MCF 10A (cell line): ENCODE measurements at regions not wholly inside any gene's neighbourhood (a gene's known extent, or its start where the extent isn't known, plus 50 kb on each side); places are given as distances from the start of the nearest gene placed in this dataset.

Experiments used
- BruUV-seq: library from RNA; stranded (reverse); fragments of 400-500 nt; replicated peaks from 2 replicates; lab custom pipeline; 2021; lab: Mats Ljungman, UMichigan
- CTCF ChIA-PET: fragments of 300-600 bp; sonication (Branson Sonifier 250); formaldehyde crosslinking; extraction: SDS; loops from one replicate; lab custom pipeline; 2021; ENCODE audit warnings: antibody characterized with exemption, inconsistent platforms; lab: Yijun Ruan, JAX
- POLR2A ChIA-PET: fragments of 300-600, 350-650 bp; sonication (Branson Sonifier 250); formaldehyde crosslinking; extraction: SDS; loops from one replicate; lab custom pipeline; 2020; ENCODE audit warnings: antibody characterized with exemption, inconsistent platforms; lab: Yijun Ruan, JAX
- DNase-seq: peaks from one replicate; pipeline ENCODE4 v3.0.0-alpha.2; 2018; ENCODE audit not compliant: unreplicated experiment
- H3K27ac Mint-ChIP-seq: one replicate; pipeline ENCODE4 v1.8.0; 2022; ENCODE audit warnings: mild to moderate bottlenecking, low read depth, mixed read lengths; ENCODE audit not compliant: unreplicated experiment
- H3K27me3 Mint-ChIP-seq: one replicate; pipeline ENCODE4 v1.8.0; 2022; ENCODE audit warnings: mixed read lengths; ENCODE audit not compliant: insufficient read depth, unreplicated experiment
- H3K36me3 Mint-ChIP-seq: one replicate; pipeline ENCODE4 v1.8.0; 2022; ENCODE audit warnings: mild to moderate bottlenecking, moderate library complexity, mixed read lengths; ENCODE audit not compliant: insufficient read depth, unreplicated experiment
- H3K4me1 Mint-ChIP-seq: one replicate; pipeline ENCODE4 v1.8.0; 2022; ENCODE audit warnings: mixed read lengths; ENCODE audit not compliant: insufficient read depth, unreplicated experiment
- H3K4me3 Mint-ChIP-seq: one replicate; pipeline ENCODE4 v1.8.0; 2022; ENCODE audit warnings: mild to moderate bottlenecking, moderate library complexity, mixed read lengths; ENCODE audit not compliant: unreplicated experiment
- H3K9me3 Mint-ChIP-seq: one replicate; pipeline ENCODE4 v1.8.0; 2022; ENCODE audit warnings: mixed read lengths; ENCODE audit not compliant: unreplicated experiment
- CTCF ChIP-seq: fragments of 200-600 bp; IDR thresholded peaks from one replicate; pipeline ENCODE4 v1.8.0; 2022; ENCODE audit warnings: antibody characterized with exemption, mild to moderate bottlenecking; ENCODE audit not compliant: unreplicated experiment
- intact Hi-C: fragments of 100-400 bp; cut with micrococcal nuclease; formaldehyde crosslinking; loops from 2 replicates; pipeline ENCODE4 v1.14.1; 2022

DNA sequence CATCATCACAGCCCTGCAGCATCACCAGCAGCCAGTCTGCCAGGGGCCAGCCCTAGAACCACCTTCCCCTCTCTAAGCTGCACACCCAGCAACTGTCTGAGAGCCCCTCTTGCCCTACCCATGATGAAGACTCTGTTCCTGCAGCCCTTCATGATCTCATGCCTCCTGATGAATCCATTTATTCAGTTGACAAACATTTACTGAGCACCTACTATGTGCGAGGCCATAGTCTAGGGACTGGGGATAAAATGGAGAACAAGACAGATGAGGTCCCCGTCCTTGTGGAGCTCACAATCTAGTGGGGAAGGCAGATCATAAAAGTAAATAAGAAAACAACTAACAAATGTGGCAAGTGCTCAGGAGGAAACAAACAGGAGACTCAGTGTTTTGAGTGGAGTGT is 96.3 kb downstream of the PCDH1 start:
- DNase-seq = no peak
- ChIA-PET CTCF (interaction anchor here (0.6 to 2.3 kb wide), 5 partner anchors 10 to 178 kb away, joined by 3 to 5 read pairs (median 4); no protein-coding TSS in a partner anchor), POLR2A (interaction anchor here (0.6 to 0.7 kb wide), 2 partner anchors 8 to 30 kb away, joined by 3 to 4 read pairs; no protein-coding TSS in a partner anchor)
- H3K27me3 Mint-ChIP-seq = no peaks in the 10 kb centered on the region
- H3K4me3 Mint-ChIP-seq = no peak overlapping the region
- H3K9me3 Mint-ChIP-seq = no peaks in the 10 kb centered on the region
- BruUV-seq = no TSS peak
- intact Hi-C loops = no loop called here
- H3K36me3 Mint-ChIP-seq = peaks cover 7% of the 10 kb centered on the region
- TF ChIP-seq CTCF = no peak
- peaks cover 31% of the 10 kb centered on the region for H3K4me1 Mint-ChIP-seq
- no peak overlapping the region for H3K27ac Mint-ChIP-seq

DNA sequence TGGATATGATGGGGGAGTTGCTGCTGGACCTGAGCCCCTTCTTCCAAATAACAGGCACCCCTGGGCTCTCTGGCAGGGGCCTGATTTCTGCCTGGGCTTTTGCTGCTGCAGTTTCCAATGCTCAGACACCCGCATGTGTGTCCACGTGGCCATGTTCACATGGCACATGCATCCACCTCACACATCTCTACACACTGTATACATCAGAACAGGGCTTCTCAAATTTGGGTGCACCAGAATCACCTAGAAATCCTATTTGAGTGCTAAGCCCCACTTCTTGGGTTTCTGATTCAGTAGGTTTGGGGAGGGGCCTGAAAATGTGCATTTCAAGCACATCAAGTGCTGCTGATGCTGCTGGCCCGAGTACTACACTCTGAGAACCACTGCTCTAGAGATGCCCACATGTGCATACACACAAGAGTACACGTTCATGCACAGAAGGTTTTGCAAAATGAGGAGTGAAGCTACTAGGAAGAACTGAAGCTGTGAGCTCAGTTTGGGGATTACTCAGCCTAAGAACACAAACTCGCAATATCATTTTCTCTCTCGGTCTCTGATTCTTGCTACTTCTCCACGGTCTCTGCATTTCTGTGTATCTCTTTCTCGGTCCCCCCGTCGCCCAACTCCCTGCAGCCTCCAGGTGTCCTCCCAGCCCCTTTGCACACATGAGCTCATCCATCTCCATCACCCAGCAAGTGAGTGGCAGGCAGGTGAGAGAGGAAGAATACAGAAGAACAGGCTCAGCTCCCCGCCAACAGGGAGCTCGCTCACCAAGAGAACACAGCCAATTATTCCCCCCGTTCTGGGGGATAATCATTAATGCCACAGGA is 97.0 kb downstream of the PCDH1 start:
- Mint-ChIP-seq H3K4me1 (peaks cover 31% of the 10 kb centered on the region), H3K4me3 (no peak overlapping the region), H3K27ac (no peak overlapping the region), H3K36me3 (peaks cover 7% of the 10 kb centered on the region), H3K9me3 (no peaks in the 10 kb centered on the region), H3K27me3 (no peaks in the 10 kb centered on the region)
- ChIA-PET POLR2A (interaction anchor here (0.7 kb wide), 1 partner anchor 8 kb away, joined by 3 read pairs; no protein-coding TSS in a partner anchor), CTCF (interaction anchor here (0.5 to 2.3 kb wide), 6 partner anchors 10 to 179 kb away, joined by 3 to 5 read pairs (median 4); no protein-coding TSS in a partner anchor)
- intact Hi-C loops = no loop called here
- BruUV-seq = no TSS peak
- no peak for DNase-seq
- TF ChIP-seq CTCF = no peak

- DNase-seq = no peak
- no peak for TF ChIP-seq CTCF
- Mint-ChIP-seq H3K36me3 (peaks cover 7% of the 10 kb centered on the region), H3K27ac (no peak overlapping the region), H3K9me3 (no peaks in the 10 kb centered on the region), H3K27me3 (no peaks in the 10 kb centered on the region), H3K4me3 (no peak overlapping the region), H3K4me1 (peaks cover 31% of the 10 kb centered on the region)
- BruUV-seq = no TSS peak
- CTCF ChIA-PET = interaction anchor here (0.5 to 2.3 kb wide), 7 partner anchors 9 to 180 kb away, joined by 3 to 5 read pairs (median 3); no protein-coding TSS in a partner anchor
- intact Hi-C loops = no loop called here
- POLR2A ChIA-PET = interaction anchor here (0.6 to 1.1 kb wide), 4 partner anchors 9 to 66 kb away, joined by 3 read pairs; no protein-coding TSS in a partner anchor
Measured at GRCh38 chr5:141780240-141780951, 97.8 kb downstream of the PCDH1 start.
